ENCODE measurements at regions not wholly inside any gene's neighbourhood (a gene's known extent, or its start where the extent isn't known, plus 50 kb on each side); places are given as distances from the start of the nearest gene placed in this dataset.
A peak's percentile ranks its signal among the peaks of the same experiment; 100 is the strongest.

DNA sequence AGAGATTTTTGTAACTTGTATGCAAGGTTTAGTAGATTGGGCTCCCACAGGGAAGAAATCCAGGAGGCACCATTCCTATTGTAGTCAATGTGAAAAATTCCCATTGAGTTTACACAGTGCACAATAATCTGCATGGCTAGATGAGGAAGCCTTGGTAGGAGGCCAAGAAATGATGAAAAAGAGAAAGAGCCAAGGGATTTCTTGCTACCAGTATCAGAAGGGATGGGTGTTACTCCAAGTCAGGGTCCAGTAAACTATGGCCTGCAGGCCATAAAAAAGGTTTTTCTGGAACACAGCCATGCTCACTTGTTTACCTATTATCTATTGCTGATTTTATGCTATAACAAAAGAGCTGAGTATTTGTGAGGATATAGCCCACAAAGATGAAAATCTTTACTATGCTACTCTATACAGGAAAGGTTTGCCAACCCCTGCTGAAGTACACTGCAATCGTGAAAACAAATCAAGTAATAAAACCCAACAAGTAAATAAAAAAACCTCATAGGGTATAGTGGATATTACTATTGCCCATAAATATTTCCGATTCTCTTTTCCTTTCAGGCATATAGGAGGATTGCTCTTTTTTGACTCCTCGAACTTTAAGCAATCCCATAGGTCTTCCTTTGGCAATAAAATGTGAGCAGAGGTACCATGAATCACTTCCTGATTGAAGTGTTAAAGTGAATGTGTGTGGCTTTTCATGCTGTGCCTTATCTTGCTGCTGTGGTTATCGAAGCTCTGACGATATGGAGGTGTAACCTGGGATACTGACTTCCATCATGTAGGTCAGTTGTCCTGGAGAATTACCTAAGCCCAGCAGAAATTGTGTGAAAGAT is 256.3 kb upstream of the MAGI2 start:
- in situ Hi-C loops (cut with MboI; ENCODE audit: low pct_unique_long_range_greater_than_20kb in 2 of 9, low sequenced_read_pairs in 9 of 9, unreplicated experiment in 9 of 9): no loop called here
- H3K27ac ChIP-seq: no peak overlapping the region
- peak in 2 of 8 experiments; percentile 42 to 89 for ATAC-seq (replicated peaks in 6 of 8)
- no peaks in the 10 kb centered on the region for H3K4me1 ChIP-seq (replicated peaks in 1 of 2)
- no peak overlapping the region for H3K4me3 ChIP-seq
- WGBS, 10 experiments: 4 to 85% (median 83%) methylated on average over 3 to 5 of the region's 5 CpGs; no CpG with 5 or more reads in 1 of the 10 experiments

DNA sequence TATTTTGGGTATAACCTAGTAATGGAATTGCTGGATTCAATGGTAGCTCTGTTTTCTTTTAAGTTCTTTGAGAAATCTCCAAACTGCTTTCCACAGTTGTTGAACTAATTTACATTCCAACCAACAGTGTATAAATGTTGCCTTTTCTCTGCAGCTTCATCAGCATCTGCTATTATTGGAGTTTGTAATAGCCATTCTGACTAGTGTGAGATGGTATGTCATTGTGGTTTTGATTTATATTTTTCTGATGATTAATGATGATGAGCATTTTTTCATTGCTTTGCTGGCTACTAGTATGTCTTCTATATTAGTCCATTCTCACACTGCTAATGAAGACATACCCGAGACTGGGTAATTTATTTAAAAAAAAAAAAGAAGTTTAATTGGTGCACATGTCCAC is 248.6 kb upstream of the MAGI2 start:
- ATAC-seq (replicated peaks in 6 of 8): no peak
- no peak overlapping the region for H3K27ac ChIP-seq
- WGBS, 10 experiments: 40 to 100% (median 88%) methylated on average over 1 of the region's 1 CpG; no CpG with 5 or more reads in 3 of the 10 experiments
- in situ Hi-C loops (cut with MboI; ENCODE audit: low pct_unique_long_range_greater_than_20kb in 2 of 9, low sequenced_read_pairs in 9 of 9, unreplicated experiment in 9 of 9): no loop called here
- no peaks in the 10 kb centered on the region for H3K4me1 ChIP-seq (replicated peaks in 1 of 2)
- H3K4me3 ChIP-seq: no peak overlapping the region

DNA sequence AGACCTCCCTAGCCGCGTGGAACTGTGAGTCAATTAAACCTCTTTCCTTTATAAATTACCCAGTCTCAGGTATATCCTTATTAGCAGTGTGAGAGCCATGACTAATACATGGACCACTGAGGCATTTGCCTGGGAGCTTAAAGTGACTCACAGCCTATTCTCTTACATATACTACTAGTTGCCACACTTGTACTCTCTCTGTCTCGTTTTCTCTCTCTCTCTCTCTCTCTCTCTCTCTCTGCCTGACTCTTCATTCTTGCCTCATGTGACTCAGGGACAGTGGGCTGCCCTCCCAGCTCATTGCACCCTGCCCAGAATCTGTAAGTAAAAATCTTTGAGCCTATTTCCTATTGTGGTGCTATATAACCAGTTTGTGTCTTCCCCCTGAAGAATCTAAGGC is 238.5 kb upstream of the MAGI2 start:
- Histone ChIP-seq H3K4me3 (no peak overlapping the region), H3K27ac (no peak overlapping the region), H3K4me1 (replicated peaks in 1 of 2) (no peaks in the 10 kb centered on the region)
- ATAC-seq (replicated peaks in 6 of 8): no peak
- WGBS, 10 experiments: 0 to 87% (median 80%) methylated on average over 1 to 3 of the region's 3 CpGs; no CpG with 5 or more reads in 4 of the 10 experiments
- in situ Hi-C loops (cut with MboI; ENCODE audit: low pct_unique_long_range_greater_than_20kb in 2 of 9, low sequenced_read_pairs in 9 of 9, unreplicated experiment in 9 of 9): no loop called here

DNA sequence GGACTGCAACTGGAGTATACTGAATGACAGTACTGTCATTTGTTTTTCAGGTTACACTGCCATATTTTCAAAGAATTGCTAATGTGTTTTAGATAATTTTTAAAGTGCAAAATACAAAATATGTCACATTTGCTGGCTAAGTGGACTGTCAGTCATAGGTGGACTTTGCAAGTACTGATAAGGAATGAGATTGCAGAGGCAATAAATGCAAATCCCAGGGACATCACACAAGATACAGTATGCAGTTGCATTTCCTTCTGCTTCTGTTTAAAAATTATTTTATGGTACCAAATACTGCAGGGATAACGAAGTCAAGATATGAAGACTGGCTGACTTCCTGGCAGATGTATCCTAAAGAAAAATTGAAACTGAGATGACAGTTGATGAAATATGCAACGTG is 237.6 kb upstream of the MAGI2 start:
- WGBS, 10 experiments: 39 to 88% (median 70%) methylated on average over 1 to 2 of the region's 2 CpGs; no CpG with 5 or more reads in 1 of the 10 experiments
- H3K27ac ChIP-seq: no peak overlapping the region
- in situ Hi-C loops (cut with MboI; ENCODE audit: low pct_unique_long_range_greater_than_20kb in 2 of 9, low sequenced_read_pairs in 9 of 9, unreplicated experiment in 9 of 9): no loop called here
- no peaks in the 10 kb centered on the region for H3K4me1 ChIP-seq (replicated peaks in 1 of 2)
- no peak overlapping the region for H3K4me3 ChIP-seq
- no peak for ATAC-seq (replicated peaks in 6 of 8)

DNA sequence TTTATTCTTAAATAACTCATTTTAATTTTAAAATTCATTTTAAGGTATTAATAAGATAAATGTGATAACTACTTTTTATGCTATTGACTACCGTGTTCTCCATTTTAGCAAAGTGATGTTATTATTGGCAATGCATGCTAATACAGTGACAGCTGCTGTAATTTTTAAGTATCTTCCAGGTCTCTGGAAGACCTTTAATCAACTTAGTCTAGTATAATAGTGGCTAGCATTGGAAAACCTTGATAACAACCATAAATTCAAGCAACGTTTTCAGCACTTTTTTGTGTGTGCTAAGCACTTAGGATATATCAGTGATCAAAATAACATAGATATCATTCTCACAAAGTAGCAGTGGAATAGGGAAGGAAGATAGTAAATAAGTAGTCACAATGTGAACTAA is 230.9 kb upstream of the MAGI2 start:
- 0 to 93% (median 55%) methylated on average over 2 of the region's 2 CpGs; no CpG with 5 or more reads in 3 of the 10 experiments for WGBS, 10 experiments
- in situ Hi-C loops (cut with MboI; ENCODE audit: low pct_unique_long_range_greater_than_20kb in 2 of 9, low sequenced_read_pairs in 9 of 9, unreplicated experiment in 9 of 9): no loop called here
- no peaks in the 10 kb centered on the region for H3K4me1 ChIP-seq (replicated peaks in 1 of 2)
- H3K4me3 ChIP-seq: no peak overlapping the region
- ATAC-seq (replicated peaks in 6 of 8): no peak
- H3K27ac ChIP-seq: no peak overlapping the region

DNA sequence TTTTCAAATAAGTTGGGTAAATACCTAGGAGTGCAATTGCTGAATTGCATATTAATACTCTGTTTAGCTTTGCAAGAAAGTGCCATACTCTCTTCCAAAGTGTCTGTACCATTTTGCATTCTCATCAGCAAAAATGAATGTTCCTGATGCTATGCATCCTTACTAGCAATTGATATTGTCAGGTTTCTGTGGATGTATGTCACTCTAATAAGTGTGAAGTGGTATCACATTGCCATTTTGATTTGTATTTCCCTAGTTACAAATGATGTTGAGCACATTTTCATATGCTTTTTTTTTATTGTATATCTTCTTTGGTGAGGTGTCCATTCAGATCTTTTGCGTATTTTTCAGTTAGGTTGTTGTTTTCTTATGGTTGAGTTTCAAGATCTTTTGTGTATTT is 230.4 kb upstream of the MAGI2 start:
- H3K4me1 ChIP-seq (replicated peaks in 1 of 2): no peaks in the 10 kb centered on the region
- H3K27ac ChIP-seq: no peak overlapping the region
- no peak for ATAC-seq (replicated peaks in 6 of 8)
- in situ Hi-C loops (cut with MboI; ENCODE audit: low pct_unique_long_range_greater_than_20kb in 2 of 9, low sequenced_read_pairs in 9 of 9, unreplicated experiment in 9 of 9): no loop called here
- H3K4me3 ChIP-seq: no peak overlapping the region
- 0 to 100% (median 80%) methylated on average over 1 of the region's 1 CpG; no CpG with 5 or more reads in 1 of the 10 experiments for WGBS, 10 experiments

DNA sequence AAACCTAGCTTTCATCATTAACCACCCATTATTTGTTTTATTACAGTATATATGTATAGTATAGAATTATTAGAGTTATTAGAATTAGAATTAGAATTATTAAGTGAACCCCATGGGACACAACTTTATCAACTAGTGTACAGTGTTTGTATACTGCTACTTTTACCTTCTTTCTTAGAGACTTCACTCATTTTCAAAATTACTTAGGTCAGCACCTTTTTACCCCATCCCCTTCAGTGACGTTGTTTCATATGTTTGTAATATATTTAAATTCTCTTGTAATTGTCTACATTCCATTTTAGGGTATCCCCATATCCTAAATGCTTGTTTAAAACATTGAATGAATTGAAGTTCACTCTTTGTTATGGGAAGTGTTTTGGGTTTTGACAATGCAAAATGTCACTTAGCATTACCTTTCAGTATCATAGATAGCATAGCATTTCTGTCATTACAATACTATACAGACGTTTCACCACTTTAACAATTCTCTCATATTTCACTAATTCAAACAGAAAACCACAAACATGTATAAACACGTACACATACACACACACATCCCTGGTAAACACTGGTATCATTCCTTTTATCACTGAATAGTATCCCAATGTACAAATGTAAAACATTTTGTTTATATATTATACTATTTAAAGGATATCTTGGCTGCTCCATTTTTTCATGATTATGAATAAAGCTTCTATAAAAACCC is 229.9 kb upstream of the MAGI2 start:
- no peak overlapping the region for H3K4me3 ChIP-seq
- H3K4me1 ChIP-seq (replicated peaks in 1 of 2): no peaks in the 10 kb centered on the region
- in situ Hi-C loops (cut with MboI; ENCODE audit: low pct_unique_long_range_greater_than_20kb in 2 of 9, low sequenced_read_pairs in 9 of 9, unreplicated experiment in 9 of 9): no loop called here
- H3K27ac ChIP-seq: no peak overlapping the region
- WGBS, 10 experiments: 0 to 92% (median 40%) methylated on average over 1 to 3 of the region's 3 CpGs; no CpG with 5 or more reads in 1 of the 10 experiments
- no peak for ATAC-seq (replicated peaks in 6 of 8)

DNA sequence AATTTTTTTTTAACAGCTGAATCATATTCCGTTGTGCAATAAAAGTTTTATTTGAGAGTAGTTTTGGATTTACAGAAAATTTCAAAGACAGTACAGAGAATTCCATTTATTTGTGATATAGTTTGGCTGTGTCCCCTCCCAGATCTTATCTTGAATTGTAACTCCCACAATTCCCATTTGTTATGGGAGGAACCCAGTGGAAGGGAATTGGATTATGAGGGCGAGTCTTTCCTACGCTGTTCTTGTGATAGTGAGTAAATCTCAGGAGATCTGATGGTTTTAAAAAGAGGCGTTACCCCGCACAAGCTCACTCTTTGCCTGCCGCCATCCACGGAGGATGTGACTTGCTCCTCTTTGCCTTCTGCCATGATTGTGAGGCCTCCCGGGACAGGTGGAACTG is 228.0 kb upstream of the MAGI2 start:
- no peak for ATAC-seq (replicated peaks in 6 of 8)
- in situ Hi-C loops (cut with MboI; ENCODE audit: low pct_unique_long_range_greater_than_20kb in 2 of 9, low sequenced_read_pairs in 9 of 9, unreplicated experiment in 9 of 9): no loop called here
- no peak overlapping the region for H3K4me3 ChIP-seq
- no peak overlapping the region for H3K27ac ChIP-seq
- 20 to 92% (median 84%) methylated on average over 1 to 8 of the region's 8 CpGs for WGBS, 10 experiments
- H3K4me1 ChIP-seq (replicated peaks in 1 of 2): no peaks in the 10 kb centered on the region

DNA sequence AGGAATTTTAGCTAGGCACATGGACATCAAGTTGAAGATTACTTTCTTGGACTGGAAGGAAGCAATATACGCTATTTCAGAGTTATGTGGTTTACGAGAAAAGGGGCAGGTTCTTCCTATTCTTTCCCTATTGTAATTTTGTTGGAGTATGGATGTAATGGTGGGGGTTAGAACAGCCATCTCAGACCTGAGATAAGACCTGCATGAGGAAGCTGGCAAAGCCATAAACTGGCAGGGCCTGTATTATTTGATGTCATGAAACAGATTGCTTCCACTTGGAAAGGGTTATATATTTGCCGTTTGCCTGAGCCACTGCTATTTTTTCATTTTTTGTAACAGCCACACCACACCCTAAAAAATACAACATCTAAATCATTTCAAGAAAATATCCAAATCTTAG is 220.5 kb upstream of the MAGI2 start:
- no peak overlapping the region for H3K27ac ChIP-seq
- 10 to 100% (median 95%) methylated on average over 1 to 3 of the region's 3 CpGs; no CpG with 5 or more reads in 1 of the 10 experiments for WGBS, 10 experiments
- in situ Hi-C loops (cut with MboI; ENCODE audit: low pct_unique_long_range_greater_than_20kb in 2 of 9, low sequenced_read_pairs in 9 of 9, unreplicated experiment in 9 of 9): no loop called here
- ATAC-seq (replicated peaks in 6 of 8): no peak
- H3K4me1 ChIP-seq (replicated peaks in 1 of 2): no peaks in the 10 kb centered on the region
- H3K4me3 ChIP-seq: no peak overlapping the region

DNA sequence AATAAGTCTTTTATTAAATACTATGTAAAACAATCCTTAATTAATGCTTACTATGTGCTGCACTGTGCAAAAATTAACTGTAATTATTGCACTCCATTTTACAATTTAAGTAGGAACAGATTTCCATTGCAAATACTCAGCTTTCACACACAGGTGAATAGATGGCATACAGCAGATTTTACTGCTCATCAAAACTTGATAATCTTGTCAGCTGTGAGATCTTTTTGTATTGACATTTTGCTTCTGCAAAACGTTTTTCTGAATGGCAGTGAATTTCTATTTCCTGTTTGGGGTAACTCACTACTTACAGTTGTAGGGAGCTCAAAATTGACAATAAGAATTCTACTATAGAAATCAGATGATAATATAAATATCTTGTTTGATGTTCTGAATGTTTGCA is 220.0 kb upstream of the MAGI2 start:
- in situ Hi-C loops (cut with MboI; ENCODE audit: low pct_unique_long_range_greater_than_20kb in 2 of 9, low sequenced_read_pairs in 9 of 9, unreplicated experiment in 9 of 9): no loop called here
- Histone ChIP-seq H3K27ac (no peak overlapping the region), H3K4me3 (no peak overlapping the region), H3K4me1 (replicated peaks in 1 of 2) (no peaks in the 10 kb centered on the region)
- WGBS, 10 experiments: 0 to 63% (median 17%) methylated on average over 1 of the region's 1 CpG; no CpG with 5 or more reads in 2 of the 10 experiments
- ATAC-seq (replicated peaks in 6 of 8): no peak

DNA sequence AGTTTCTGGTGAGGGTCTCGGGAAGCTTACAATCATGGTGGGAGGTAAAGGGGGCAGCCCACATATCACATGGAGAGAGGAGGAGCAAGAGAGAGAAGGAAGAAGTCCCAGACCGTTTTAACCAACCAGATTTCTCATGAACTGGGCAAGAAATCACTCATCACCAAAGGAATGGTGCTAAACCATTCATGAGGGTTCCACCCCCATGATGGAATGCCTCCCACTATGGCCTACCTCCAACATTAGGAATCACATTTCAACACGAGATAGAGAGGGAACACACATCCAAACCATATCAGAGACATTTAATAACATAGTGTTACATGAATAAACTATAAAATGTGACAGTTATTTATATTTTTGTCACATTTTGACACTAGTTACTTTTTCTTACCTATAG is 214.8 kb upstream of the MAGI2 start:
- Histone ChIP-seq H3K27ac (no peak overlapping the region), H3K4me3 (no peak overlapping the region), H3K4me1 (replicated peaks in 1 of 2) (no peaks in the 10 kb centered on the region)
- ATAC-seq (replicated peaks in 6 of 8): no peak
- in situ Hi-C loops (cut with MboI; ENCODE audit: low pct_unique_long_range_greater_than_20kb in 2 of 9, low sequenced_read_pairs in 9 of 9, unreplicated experiment in 9 of 9): no loop called here
- 0 to 100% (median 36%) methylated on average over 1 to 3 of the region's 3 CpGs; no CpG with 5 or more reads in 2 of the 10 experiments for WGBS, 10 experiments

DNA sequence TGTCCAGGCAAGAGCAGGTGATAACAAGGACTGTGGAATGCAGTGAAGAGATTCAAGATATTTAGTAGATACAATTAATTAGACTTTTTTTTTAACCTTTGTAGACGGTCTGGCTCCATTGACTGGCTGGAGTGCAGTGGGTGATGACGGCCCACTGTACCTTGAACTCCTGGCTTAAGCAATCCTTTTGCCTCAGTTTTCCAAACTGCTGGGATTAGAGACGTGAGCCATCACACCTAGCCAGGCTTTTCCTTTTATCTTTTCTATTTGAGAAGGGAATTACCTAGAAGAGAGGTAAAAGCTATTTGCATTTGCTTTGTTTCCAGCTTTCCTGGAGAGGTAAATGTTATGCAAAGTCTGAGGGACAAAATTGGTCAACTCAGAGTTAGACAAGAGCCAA is 213.0 kb upstream of the MAGI2 start:
- 0 to 80% (median 50%) methylated on average over 1 to 3 of the region's 3 CpGs; no CpG with 5 or more reads in 1 of the 10 experiments for WGBS, 10 experiments
- ATAC-seq (replicated peaks in 6 of 8): no peak
- no peaks in the 10 kb centered on the region for H3K4me1 ChIP-seq (replicated peaks in 1 of 2)

DNA sequence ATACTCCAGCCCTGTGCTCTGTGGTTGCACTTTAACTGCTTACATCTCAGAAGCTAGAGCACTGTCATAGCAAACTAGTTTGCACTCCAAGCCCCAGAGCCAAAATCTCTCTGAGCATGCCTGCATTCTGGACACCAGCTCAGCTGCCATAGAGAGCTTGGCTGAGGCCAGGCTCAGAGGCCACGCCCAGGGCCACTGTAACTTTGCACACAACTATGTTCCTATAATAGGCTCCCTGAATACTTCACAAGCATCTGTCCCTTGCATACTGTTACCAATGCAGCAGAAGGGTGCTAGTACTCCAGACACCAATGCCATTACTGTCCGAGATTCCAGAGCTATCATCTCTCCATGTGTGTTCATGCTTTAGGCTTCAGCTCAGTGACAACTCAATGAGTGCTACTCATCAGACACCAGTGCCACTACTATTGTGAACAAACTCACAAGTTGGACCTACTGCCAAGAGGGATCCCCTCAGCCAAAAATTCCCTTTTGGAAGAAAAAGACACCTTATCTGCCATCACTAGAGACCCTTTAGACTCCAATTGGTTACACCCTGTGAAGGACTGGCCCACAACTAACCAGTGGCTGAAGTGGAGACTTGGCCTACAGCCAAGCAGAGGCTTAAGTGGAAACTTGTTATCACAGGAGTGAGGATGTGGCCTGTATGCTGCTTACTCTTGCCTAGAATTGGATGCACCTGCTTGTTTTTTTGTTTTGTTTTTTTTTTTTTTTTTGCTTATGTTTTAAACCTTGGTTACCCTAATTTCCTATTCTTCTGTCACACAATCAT is 211.6 kb upstream of the MAGI2 start:
- ATAC-seq (replicated peaks in 6 of 8): peak in 1 of 8 experiments; percentile 42
- 0 to 100% (median 100%) methylated on average over 1 to 2 of the region's 2 CpGs; no CpG with 5 or more reads in 5 of the 10 experiments for WGBS, 10 experiments
- in situ Hi-C loops (cut with MboI; ENCODE audit: low pct_unique_long_range_greater_than_20kb in 2 of 9, low sequenced_read_pairs in 9 of 9, unreplicated experiment in 9 of 9): no loop called here
- Histone ChIP-seq H3K4me3 (no peak overlapping the region), H3K27ac (no peak overlapping the region), H3K4me1 (replicated peaks in 1 of 2) (no peaks in the 10 kb centered on the region)

More for the DNA sequence above, 213.0 kb upstream of the MAGI2 start:
- in situ Hi-C loops (cut with MboI; ENCODE audit: low pct_unique_long_range_greater_than_20kb in 2 of 9, low sequenced_read_pairs in 9 of 9, unreplicated experiment in 9 of 9): no loop called here
- Histone ChIP-seq H3K27ac (no peak overlapping the region), H3K4me3 (no peak overlapping the region)

Data from motor neuron (in vitro differentiated cells).